Neuron (in vitro differentiated cells): ENCODE measurements at regions not wholly inside any gene's neighbourhood (a gene's known extent, or its start where the extent isn't known, plus 50 kb on each side); places are given as distances from the start of the nearest gene placed in this dataset.
"Not testable (repeated sequence)": the region's sequence is repeated elsewhere in the genome, so short reads cannot be mapped to it uniquely, and the experiment has no call there.

ENCODE experiments used
- H2AFZ ChIP-seq: one replicate; pipeline ENCODE4 v1.6.1; 2013; ENCODE audit warnings: low read depth, mild to moderate bottlenecking, inconsistent platforms, low read length, moderate library complexity
- H3K27me3 ChIP-seq: one replicate; pipeline ENCODE4 v1.6.1; 2013; ENCODE audit warnings: low read length; ENCODE audit not compliant: insufficient read depth
- H3K36me3 ChIP-seq: one replicate; pipeline ENCODE4 v1.6.1; 2013; ENCODE audit warnings: low read length; ENCODE audit not compliant: insufficient read depth
- H3K4me1 ChIP-seq: one replicate; pipeline ENCODE4 v1.6.1; 2013; ENCODE audit warnings: low read length; ENCODE audit not compliant: insufficient read depth
- H3K4me3 ChIP-seq: 2 replicates; pipeline ENCODE4 v1.5.1; 2013; ENCODE audit warnings: mild to moderate bottlenecking, low read length, moderate library complexity
- H3K9me3 ChIP-seq: one replicate; pipeline ENCODE4 v1.6.1; 2013; ENCODE audit warnings: low read length

DNA sequence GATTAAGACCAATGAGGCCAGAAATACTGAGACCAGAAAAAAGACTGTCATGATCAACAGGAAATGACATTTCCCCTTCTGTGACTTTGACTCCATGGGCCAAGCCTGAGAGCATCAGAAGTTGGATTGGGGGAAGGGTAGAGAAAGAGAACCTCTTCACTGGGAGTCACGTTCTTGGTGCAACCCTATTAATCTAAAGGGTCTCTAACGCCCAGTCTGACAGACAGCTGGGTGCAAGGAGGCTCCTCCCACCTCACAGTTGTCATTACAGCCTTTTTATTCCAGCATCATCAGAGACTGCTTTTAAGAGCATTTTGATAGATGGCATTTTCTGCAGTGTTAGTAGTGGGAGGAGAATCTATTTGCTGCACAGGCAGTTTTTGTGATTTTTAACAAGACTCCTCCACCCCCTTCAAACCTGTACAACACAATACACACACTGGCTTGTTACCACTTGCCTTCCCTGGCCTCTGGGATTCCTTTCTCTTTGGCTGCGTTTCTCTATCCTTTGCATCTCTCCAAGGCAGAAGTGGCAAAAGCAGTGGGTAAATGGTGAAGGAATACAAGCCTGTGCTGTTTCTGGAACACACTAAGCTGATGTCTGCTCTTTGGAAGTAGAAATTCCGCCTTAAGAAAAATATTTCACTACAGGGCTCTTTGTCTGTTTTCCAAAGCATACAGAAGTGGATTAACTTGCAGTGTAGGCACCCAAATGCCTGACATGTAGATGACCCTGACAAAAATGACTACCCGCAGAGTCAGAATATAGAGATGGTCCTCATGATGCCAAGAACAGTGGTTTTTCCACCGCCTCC is 310.4 kb upstream of the ZNF608 start:
- H2AFZ ChIP-seq, result no peak overlapping the region

DNA sequence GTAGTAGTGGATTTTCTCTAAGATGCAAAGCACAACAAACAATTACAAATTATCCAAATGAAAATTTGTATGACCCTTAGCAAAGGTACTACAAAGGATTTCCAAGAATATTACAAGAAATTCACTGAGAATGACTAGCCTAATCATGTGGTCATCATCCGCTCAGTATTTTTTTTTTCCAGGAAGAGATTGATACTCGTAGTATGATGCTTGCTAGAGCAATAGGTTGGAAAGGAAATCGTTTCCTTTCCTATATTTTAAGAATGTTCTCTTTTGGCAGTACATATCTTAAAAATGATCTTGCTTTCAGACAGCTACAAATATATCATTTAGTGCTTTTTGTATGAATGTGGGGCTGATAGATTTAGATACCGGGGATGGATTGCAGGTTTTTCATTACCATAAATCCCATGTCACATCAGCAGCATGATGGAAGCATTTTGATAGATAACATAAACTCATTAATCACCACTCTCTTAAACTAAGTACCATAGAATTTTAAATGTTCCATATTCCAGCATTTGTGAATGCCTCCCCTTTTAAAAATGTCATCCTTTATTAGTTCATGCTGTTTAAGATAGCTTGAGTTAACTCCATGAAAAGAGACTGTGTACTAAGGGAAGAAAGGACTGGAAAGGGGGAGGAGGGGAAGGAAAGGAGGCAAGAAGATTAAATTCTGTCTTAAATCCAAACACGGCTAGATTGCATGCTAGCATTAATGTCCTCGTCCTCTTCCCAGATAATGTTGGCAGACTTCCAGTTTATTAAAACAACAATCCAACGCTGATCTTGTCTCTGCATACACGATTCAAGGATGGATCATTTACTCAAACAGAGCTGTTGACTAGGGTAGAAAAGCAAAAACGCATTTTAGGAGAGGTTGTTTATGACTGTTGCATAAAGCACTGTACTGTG is 311.7 kb upstream of the ZNF608 start:
- Histone ChIP-seq H3K4me1 (peaks cover 40% of the 10 kb centered on the region), H3K4me3 (no peak overlapping the region)

More for the DNA sequence above, 310.4 kb upstream of the ZNF608 start:
- H3K4me1 ChIP-seq, result peaks cover 40% of the 10 kb centered on the region
- H3K36me3 ChIP-seq, result no peaks in the 10 kb centered on the region
- no peaks in the 10 kb centered on the region for H3K9me3 ChIP-seq
- H3K4me3 ChIP-seq, result no peak overlapping the region
- H3K27me3 ChIP-seq, result no peaks in the 10 kb centered on the region

DNA sequence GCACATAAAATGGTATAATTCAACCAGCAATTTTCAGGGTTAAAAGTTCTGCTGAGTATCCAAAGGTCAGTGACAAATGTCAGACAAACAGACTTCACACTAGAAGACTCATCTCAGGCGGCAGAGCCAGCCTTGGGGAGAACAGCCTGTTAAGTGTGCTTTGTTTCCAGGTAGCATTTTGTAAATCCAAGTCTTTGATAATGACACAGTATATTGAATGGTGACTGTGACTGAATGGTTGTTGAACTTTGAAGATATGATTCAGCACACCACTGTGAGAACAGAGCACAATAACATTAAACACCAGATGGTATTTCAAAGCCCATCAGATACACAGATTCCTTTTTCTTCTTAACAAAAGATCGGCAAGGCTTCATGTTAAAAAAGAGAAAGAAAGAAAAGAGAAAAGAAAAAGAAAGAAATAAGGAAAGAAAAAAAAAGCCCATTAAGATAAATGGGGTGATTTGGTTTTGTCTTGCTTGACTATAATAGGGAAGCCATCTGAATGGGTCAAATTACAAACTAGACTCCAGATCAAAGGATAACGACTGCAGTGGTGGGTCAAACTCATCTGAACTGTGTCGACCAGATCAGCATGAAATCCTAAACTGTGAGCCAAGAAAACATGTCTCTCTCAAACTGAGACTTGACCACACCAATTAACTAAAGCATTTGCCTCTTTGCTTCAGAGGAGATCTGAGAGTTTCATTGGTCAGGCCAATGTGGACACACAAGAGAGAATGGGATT is 313.0 kb upstream of the ZNF608 start:
- Histone ChIP-seq H3K27me3 (no peaks in the 10 kb centered on the region), H3K9me3 (no peaks in the 10 kb centered on the region), H2AFZ (no peak overlapping the region), H3K4me1 (peaks cover 40% of the 10 kb centered on the region), H3K36me3 (no peaks in the 10 kb centered on the region), H3K4me3 (no peak overlapping the region)

More for the DNA sequence above, 311.7 kb upstream of the ZNF608 start:
- H3K36me3 ChIP-seq, result no peaks in the 10 kb centered on the region
- H3K27me3 ChIP-seq, result no peaks in the 10 kb centered on the region
- no peak overlapping the region for H2AFZ ChIP-seq
- no peaks in the 10 kb centered on the region for H3K9me3 ChIP-seq

GRCh38 chr5:125061726-125062125 is 315.3 kb upstream of the ZNF608 start:
- H3K4me1 ChIP-seq, result peaks cover 56% of the 10 kb centered on the region
- no peak overlapping the region for H3K4me3 ChIP-seq
- no peak overlapping the region for H2AFZ ChIP-seq
- H3K27me3 ChIP-seq, result no peaks in the 10 kb centered on the region
- H3K36me3 ChIP-seq, result no peaks in the 10 kb centered on the region
- H3K9me3 ChIP-seq, result no peaks in the 10 kb centered on the region

DNA sequence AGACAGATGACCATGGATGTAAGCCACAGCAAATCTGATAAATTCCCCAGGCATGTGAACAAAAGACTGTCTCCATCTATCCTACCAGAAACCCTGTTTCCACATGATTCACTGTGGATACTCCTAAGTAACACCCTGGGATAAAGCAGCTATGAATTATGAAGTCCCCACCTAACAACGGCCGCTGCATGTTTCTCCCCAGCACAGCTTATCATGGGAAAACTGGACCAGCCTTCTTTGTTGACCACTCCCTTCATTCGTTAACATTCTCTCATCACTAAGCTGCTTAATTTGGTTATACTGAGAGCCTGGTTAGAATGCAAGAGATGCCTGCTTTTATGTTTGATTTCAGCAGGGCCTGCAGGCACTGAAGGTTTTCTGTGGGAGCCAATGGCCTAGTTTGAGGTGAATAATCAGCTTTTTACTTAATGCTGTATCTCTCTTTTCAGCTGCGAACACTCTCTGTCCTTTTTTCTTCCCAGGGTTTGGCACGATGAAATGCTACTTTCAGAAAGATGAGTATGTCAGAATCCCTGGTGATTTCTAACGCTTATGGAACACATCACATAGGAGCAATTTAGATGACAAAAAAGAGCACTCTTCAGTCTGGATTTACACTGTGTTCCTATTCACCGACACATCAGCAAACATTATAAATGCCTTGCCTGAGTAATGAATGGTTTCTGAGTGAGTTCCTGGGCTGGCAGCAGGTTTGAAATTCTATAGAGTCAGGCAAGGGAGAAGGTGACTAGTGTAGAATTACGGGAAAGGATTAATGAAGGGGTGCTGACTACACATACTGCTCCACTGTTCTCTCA is 318.4 kb upstream of the ZNF608 start:
- H3K4me1 ChIP-seq, result peaks cover 26% of the 10 kb centered on the region
- H2AFZ ChIP-seq, result peak overlapping the region; percentile 32
- no peak overlapping the region for H3K4me3 ChIP-seq
- no peaks in the 10 kb centered on the region for H3K27me3 ChIP-seq
- H3K9me3 ChIP-seq, result peaks cover 2% of the 10 kb centered on the region
- no peaks in the 10 kb centered on the region for H3K36me3 ChIP-seq

GRCh38 chr5:125065741-125066140 is 319.3 kb upstream of the ZNF608 start:
- no peak overlapping the region for H3K4me3 ChIP-seq

GRCh38 chr5:125070961-125071360 is 324.5 kb upstream of the ZNF608 start:
- H2AFZ ChIP-seq, result no peak overlapping the region
- H3K4me3 ChIP-seq, result no peak overlapping the region
- no peaks in the 10 kb centered on the region for H3K36me3 ChIP-seq
- H3K4me1 ChIP-seq, result peaks cover 5% of the 10 kb centered on the region
- H3K9me3 ChIP-seq, result peaks cover 2% of the 10 kb centered on the region
- H3K27me3 ChIP-seq, result no peaks in the 10 kb centered on the region

More at GRCh38 chr5:125065741-125066140, 319.3 kb upstream of the ZNF608 start:
- Histone ChIP-seq H3K36me3 (no peaks in the 10 kb centered on the region), H3K9me3 (peaks cover 2% of the 10 kb centered on the region), H3K27me3 (no peaks in the 10 kb centered on the region), H3K4me1 (peaks cover 20% of the 10 kb centered on the region), H2AFZ (no peak overlapping the region)

DNA sequence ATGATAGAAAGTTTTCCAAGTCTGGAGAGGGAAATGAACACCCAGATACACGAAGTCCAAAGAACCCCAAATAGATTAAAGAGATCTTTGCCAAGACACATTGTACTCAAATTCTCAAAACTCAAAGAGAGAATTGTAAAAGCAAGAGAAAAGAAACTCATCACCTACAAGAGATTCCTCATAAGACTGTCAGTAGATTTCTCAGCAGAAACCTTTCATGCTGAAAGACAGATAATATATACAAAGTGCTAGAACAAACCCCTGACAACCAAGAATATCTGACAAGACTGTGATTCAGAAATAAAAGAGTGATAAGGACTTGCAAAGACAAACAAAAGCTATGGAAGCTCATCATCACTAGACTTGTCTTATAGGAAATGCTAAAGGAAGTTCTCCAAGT is 326.7 kb upstream of the ZNF608 start:
- H3K9me3 ChIP-seq, result peaks cover 2% of the 10 kb centered on the region
- H3K27me3 ChIP-seq, result no peaks in the 10 kb centered on the region
- H3K4me3 ChIP-seq, result no peak overlapping the region
- H3K36me3 ChIP-seq, result no peaks in the 10 kb centered on the region
- H2AFZ ChIP-seq, result no peak overlapping the region
- no peaks in the 10 kb centered on the region for H3K4me1 ChIP-seq

DNA sequence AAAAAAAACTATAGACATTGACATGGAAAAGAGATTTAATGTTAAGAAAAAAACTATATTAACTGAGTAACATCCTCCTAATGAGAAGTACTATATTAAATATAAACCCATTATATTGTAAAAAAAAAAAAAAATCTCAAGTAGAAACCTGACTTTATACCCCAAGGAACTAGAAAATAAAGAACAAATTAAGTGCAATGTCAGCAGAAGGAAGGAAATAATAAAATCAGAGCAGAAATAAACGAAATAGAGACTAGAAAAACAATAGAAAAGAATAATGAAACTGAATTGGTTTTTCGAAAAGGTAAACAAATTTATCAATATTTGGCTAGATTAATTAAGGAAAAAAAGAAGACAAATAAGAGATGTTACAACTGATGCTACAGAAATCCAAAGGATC is 329.1 kb upstream of the ZNF608 start:
- H3K4me3 ChIP-seq, result no peak overlapping the region
- H2AFZ ChIP-seq, result no peak overlapping the region
- no peaks in the 10 kb centered on the region for H3K36me3 ChIP-seq
- no peaks in the 10 kb centered on the region for H3K9me3 ChIP-seq
- H3K27me3 ChIP-seq, result no peaks in the 10 kb centered on the region
- no peaks in the 10 kb centered on the region for H3K4me1 ChIP-seq

- H3K27me3 ChIP-seq, H3K4me3 ChIP-seq, H3K4me1 ChIP-seq, H3K9me3 ChIP-seq, H3K36me3 ChIP-seq, H2AFZ ChIP-seq: not testable (repeated sequence)
These were observed 332.6 kb upstream of the ZNF608 start for GRCh38 chr5:125079028-125079427.

GRCh38 chr5:125081101-125081500 is 334.7 kb upstream of the ZNF608 start:
- Histone ChIP-seq H3K9me3 (no peaks in the 10 kb centered on the region), H3K27me3 (no peaks in the 10 kb centered on the region), H3K4me3 (no peak overlapping the region), H2AFZ (no peak overlapping the region), H3K36me3 (no peaks in the 10 kb centered on the region), H3K4me1 (no peaks in the 10 kb centered on the region)

DNA sequence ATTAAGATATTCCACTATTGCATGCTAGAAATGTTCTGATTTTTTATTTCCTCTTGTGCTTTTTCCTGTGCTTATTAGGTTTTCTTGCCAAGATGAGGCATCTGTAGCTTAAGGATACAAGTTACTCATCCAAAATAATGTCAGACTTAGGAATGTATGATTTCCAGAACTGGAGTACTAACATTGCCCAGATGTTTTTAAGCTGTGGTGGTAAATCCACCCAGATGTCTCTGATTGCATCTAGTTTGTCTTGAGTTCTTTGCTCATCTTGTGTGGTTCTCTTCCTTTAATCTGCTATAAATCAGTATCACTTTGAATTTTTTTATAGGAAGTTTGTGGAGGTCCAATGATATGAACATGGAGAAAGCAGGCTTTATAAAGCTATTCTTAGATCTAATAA is 337.5 kb upstream of the ZNF608 start:
- H3K4me1 ChIP-seq, result no peaks in the 10 kb centered on the region
- no peaks in the 10 kb centered on the region for H3K27me3 ChIP-seq
- H3K4me3 ChIP-seq, result no peak overlapping the region
- H3K9me3 ChIP-seq, result no peaks in the 10 kb centered on the region
- no peak overlapping the region for H2AFZ ChIP-seq
- H3K36me3 ChIP-seq, result no peaks in the 10 kb centered on the region
